LNCaP clone FGC (cell line): ENCODE measurements at regions not wholly inside any gene's neighbourhood (a gene's known extent, or its start where the extent isn't known, plus 50 kb on each side); places are given as distances from the start of the nearest gene placed in this dataset.

Experiments
- DNase-seq: peaks from one replicate; pipeline ENCODE4 v3.0.0-alpha.2; 2011; ENCODE audit warnings: low read depth
- H3K4me3 ChIP-seq: 2 replicates; pipeline ENCODE4 v1.5.1; 2011; ENCODE audit warnings: mild to moderate bottlenecking, low read depth, low read length, control low read depth
- CTCF ChIP-seq: IDR thresholded peaks from 2 replicates; pipeline ENCODE4 v1.5.1; 2012; ENCODE audit warnings: mild to moderate bottlenecking; ENCODE audit not compliant: control insufficient read depth, insufficient read depth; ENCODE audit errors: extremely low read depth

- H3K4me3 ChIP-seq, result no peak overlapping the region
- TF ChIP-seq CTCF, result no peak
- no peak for DNase-seq
These were observed 1518.2 kb upstream of the TMEFF2 start for GRCh38 chr2:193712912-193713311.

- DNase-seq, result no peak
- no peak overlapping the region for H3K4me3 ChIP-seq
- TF ChIP-seq CTCF, result no peak
These were observed 1508.7 kb upstream of the TMEFF2 start for GRCh38 chr2:193703411-193703810.

- TF ChIP-seq CTCF, result no peak
- no peak for DNase-seq
- no peak overlapping the region for H3K4me3 ChIP-seq
These were observed 1506.8 kb upstream of the TMEFF2 start for GRCh38 chr2:193701484-193701883.

GRCh38 chr2:193695367-193695766 is 1500.6 kb upstream of the TMEFF2 start:
- peak; percentile 53 for TF ChIP-seq CTCF
- no peak overlapping the region for H3K4me3 ChIP-seq
- no peak for DNase-seq

- no peak overlapping the region for H3K4me3 ChIP-seq
- TF ChIP-seq CTCF, result no peak
- no peak for DNase-seq
These were observed 1499.0 kb upstream of the TMEFF2 start for GRCh38 chr2:193693758-193694157.

- no peak for DNase-seq
- H3K4me3 ChIP-seq, result no peak overlapping the region
- no peak for TF ChIP-seq CTCF
These were observed 1495.8 kb upstream of the TMEFF2 start for GRCh38 chr2:193690572-193690971.

GRCh38 chr2:193687195-193687594 is 1492.5 kb upstream of the TMEFF2 start:
- no peak for DNase-seq

More at GRCh38 chr2:193687195-193687594, 1492.5 kb upstream of the TMEFF2 start:
- H3K4me3 ChIP-seq, result no peak overlapping the region
- TF ChIP-seq CTCF, result no peak
